ENCODE measurements at regions not wholly inside any gene's neighbourhood (a gene's known extent, or its start where the extent isn't known, plus 50 kb on each side); places are given as distances from the start of the nearest gene placed in this dataset.

GRCh38 chr1:57594002-57594401 is 170.1 kb upstream of the DAB1 start:
- FAIRE-seq (no peak), DNase-seq (ENCODE audit: insufficient read length, low spot score) (no peak)
- TF ChIP-seq CTCF (IDR thresholded peaks at IDR 0.05; ENCODE audit: insufficient read depth, missing control alignments), result no peak

GRCh38 chr1:57591842-57592241 is 168.0 kb upstream of the DAB1 start:
- no peak for DNase-seq (ENCODE audit: insufficient read length, low spot score)
- TF ChIP-seq CTCF (IDR thresholded peaks at IDR 0.05; ENCODE audit: insufficient read depth, missing control alignments), result no peak
- no peak for FAIRE-seq

- no peak for FAIRE-seq
- TF ChIP-seq CTCF (IDR thresholded peaks at IDR 0.05; ENCODE audit: insufficient read depth, missing control alignments), result no peak
- DNase-seq (ENCODE audit: insufficient read length, low spot score), result no peak
Observed at GRCh38 chr1:57590978-57591377, 167.1 kb upstream of the DAB1 start.

- DNase-seq (ENCODE audit: insufficient read length, low spot score), result no peak
- TF ChIP-seq CTCF (IDR thresholded peaks at IDR 0.05; ENCODE audit: insufficient read depth, missing control alignments), result no peak
- no peak for FAIRE-seq
Observed at GRCh38 chr1:57586842-57587241, 163.0 kb upstream of the DAB1 start.

GRCh38 chr1:57578680-57579079 is 154.8 kb upstream of the DAB1 start:
- FAIRE-seq (no peak), DNase-seq (ENCODE audit: insufficient read length, low spot score) (no peak)
- no peak for TF ChIP-seq CTCF (IDR thresholded peaks at IDR 0.05; ENCODE audit: insufficient read depth, missing control alignments)

GRCh38 chr1:57578099-57578498 is 154.2 kb upstream of the DAB1 start:
- no peak for FAIRE-seq
- DNase-seq (ENCODE audit: insufficient read length, low spot score), result no peak
- TF ChIP-seq CTCF (IDR thresholded peaks at IDR 0.05; ENCODE audit: insufficient read depth, missing control alignments), result no peak

- no peak for TF ChIP-seq CTCF (IDR thresholded peaks at IDR 0.05; ENCODE audit: insufficient read depth, missing control alignments)
- no peak for DNase-seq (ENCODE audit: insufficient read length, low spot score)
- FAIRE-seq, result no peak
Observed at GRCh38 chr1:57576756-57577155, 152.9 kb upstream of the DAB1 start.

Measured in D721Med (cell line).